Hepatocyte (in vitro differentiated cells): ENCODE measurements at regions not wholly inside any gene's neighbourhood (a gene's known extent, or its start where the extent isn't known, plus 50 kb on each side); places are given as distances from the start of the nearest gene placed in this dataset.

Source experiments
- DNase-seq: peaks from one replicate; pipeline ENCODE4 v3.0.0-alpha.2; 2016; ENCODE audit warnings: low spot score
- H2AFZ ChIP-seq: fragments of 200-600 bp; sonication (generic); 2 replicates; pipeline ENCODE4 v1.6.0; 2016; ENCODE audit warnings: antibody characterized with exemption, mild to moderate bottlenecking
- H3K27ac ChIP-seq: fragments of 200-600 bp; sonication (generic); 2 replicates; pipeline ENCODE4 v1.5.1; 2016; ENCODE audit warnings: mild to moderate bottlenecking
- H3K27me3 ChIP-seq: fragments of 200-600 bp; sonication (generic); 2 replicates; pipeline ENCODE4 v1.6.1; 2016
- H3K36me3 ChIP-seq: fragments of 200-600 bp; sonication (generic); replicated peaks from 2 replicates; pipeline ENCODE4 v1.5.1; 2016; ENCODE audit warnings: low read depth; ENCODE audit not compliant: insufficient read depth
- H3K4me1 ChIP-seq: fragments of 200-600 bp; sonication (generic); 2 replicates; pipeline ENCODE4 v1.5.1; 2016; ENCODE audit warnings: mild to moderate bottlenecking, moderate library complexity; ENCODE audit not compliant: insufficient read depth
- H3K4me2 ChIP-seq: fragments of 200-600 bp; sonication (generic); 2 replicates; pipeline ENCODE4 v1.6.0; 2016
- H3K4me3 ChIP-seq: fragments of 200-600 bp; sonication (generic); 2 replicates; pipeline ENCODE4 v1.5.1; 2016; ENCODE audit warnings: mild to moderate bottlenecking
- H3K79me2 ChIP-seq: fragments of 200-600 bp; sonication (generic); 2 replicates; pipeline ENCODE4 v1.6.0; 2017; ENCODE audit warnings: mild to moderate bottlenecking
- H3K9me2 ChIP-seq: fragments of 200-600 bp; sonication (generic); replicated peaks from 2 replicates; pipeline ENCODE4 v1.6.0; 2017; ENCODE audit warnings: mild to moderate bottlenecking; ENCODE audit not compliant: insufficient read depth
- H3K9me3 ChIP-seq: fragments of 200-600 bp; sonication (generic); 2 replicates; pipeline ENCODE4 v1.5.1; 2016; ENCODE audit warnings: low read depth, mild to moderate bottlenecking
- H4K20me1 ChIP-seq: fragments of 200-600 bp; sonication (generic); 2 replicates; pipeline ENCODE4 v1.6.0; 2016; ENCODE audit warnings: mild to moderate bottlenecking; ENCODE audit not compliant: insufficient read depth, poor library complexity, severe bottlenecking
- EZH2 ChIP-seq: fragments of 200-600 bp; sonication (generic); IDR thresholded peaks from 2 replicates; pipeline ENCODE4 v1.6.1; 2016; ENCODE audit warnings: antibody characterized with exemption, mild to moderate bottlenecking, borderline replicate concordance
- EZH2phosphoT487 ChIP-seq: fragments of 200-600 bp; sonication (generic); IDR thresholded peaks from one replicate; pipeline ENCODE4 v1.6.1; 2018; ENCODE audit warnings: antibody characterized with exemption, mild to moderate bottlenecking, low read depth, moderate library complexity; ENCODE audit not compliant: unreplicated experiment, severe bottlenecking
- WGBS: methylation state at CpG from one replicate; pipeline ENCODE4 v1.1.6; 2016; ENCODE audit warnings: low lambda C conversion rate; ENCODE audit errors: missing lambda C conversion rate; 5-methylcytosine and 5-hydroxymethylcytosine counted together
- TF ChIP-seq, protein P1 (sequence below): fragments of 200-600 bp; sonication (generic); IDR thresholded peaks from 2 replicates; pipeline ENCODE4 v1.5.1; 2016; ENCODE audit warnings: antibody characterized with exemption, mild to moderate bottlenecking; ENCODE audit not compliant: poor library complexity

DNA sequence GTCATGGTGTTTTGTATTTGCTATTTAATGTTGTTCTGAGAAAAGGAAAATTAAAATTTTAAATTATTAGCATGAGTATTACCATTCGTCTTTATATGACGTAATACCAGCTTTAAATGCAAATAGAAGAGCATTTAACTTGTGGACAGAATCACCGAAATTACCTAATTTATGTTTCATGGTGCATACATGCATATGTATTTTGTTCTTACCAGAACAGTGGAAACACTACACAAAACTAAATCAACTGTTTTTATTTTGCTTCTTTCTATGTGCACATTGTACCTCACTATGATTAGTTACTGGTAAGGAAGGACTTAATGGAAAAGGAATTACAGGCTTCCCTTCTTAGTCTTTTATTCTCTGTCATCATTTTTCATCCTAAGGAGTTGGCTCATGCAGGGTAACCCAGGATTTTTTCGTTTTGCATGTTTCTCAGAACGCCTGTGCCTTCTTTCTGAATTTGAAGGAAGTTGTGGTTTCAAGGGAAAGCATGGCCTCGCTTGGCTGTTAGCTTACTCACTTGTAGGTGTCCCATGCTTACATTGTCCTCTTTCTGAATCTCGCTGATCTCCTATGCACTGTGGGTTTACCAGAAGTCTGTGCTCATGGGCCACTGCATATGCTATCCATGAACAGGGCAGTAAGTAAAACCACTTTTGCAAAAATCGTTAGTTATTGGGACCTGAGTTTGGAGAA is 300.0 kb upstream of the PUDP start:
- H3K27me3 ChIP-seq = no peaks in the 10 kb centered on the region
- no peaks in the 10 kb centered on the region for H3K9me2 ChIP-seq
- H3K4me3 ChIP-seq = no peak overlapping the region
- DNase-seq = no peak
- WGBS = 69% methylated on average over 8 of the region's 8 CpGs
- H2AFZ ChIP-seq = no peak overlapping the region
- H3K79me2 ChIP-seq = no peaks in the 10 kb centered on the region
- H3K36me3 ChIP-seq = no peaks in the 10 kb centered on the region
- H3K4me1 ChIP-seq = no peaks in the 10 kb centered on the region
- no peaks in the 10 kb centered on the region for H4K20me1 ChIP-seq
- H3K9me3 ChIP-seq = no peaks in the 10 kb centered on the region
- TF ChIP-seq, protein P1, sequence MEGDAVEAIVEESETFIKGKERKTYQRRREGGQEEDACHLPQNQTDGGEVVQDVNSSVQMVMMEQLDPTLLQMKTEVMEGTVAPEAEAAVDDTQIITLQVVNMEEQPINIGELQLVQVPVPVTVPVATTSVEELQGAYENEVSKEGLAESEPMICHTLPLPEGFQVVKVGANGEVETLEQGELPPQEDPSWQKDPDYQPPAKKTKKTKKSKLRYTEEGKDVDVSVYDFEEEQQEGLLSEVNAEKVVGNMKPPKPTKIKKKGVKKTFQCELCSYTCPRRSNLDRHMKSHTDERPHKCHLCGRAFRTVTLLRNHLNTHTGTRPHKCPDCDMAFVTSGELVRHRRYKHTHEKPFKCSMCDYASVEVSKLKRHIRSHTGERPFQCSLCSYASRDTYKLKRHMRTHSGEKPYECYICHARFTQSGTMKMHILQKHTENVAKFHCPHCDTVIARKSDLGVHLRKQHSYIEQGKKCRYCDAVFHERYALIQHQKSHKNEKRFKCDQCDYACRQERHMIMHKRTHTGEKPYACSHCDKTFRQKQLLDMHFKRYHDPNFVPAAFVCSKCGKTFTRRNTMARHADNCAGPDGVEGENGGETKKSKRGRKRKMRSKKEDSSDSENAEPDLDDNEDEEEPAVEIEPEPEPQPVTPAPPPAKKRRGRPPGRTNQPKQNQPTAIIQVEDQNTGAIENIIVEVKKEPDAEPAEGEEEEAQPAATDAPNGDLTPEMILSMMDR = no peak
- TF ChIP-seq EZH2 (no peak), EZH2phosphoT487 (no peak)
- H3K27ac ChIP-seq = no peak overlapping the region
- no peak overlapping the region for H3K4me2 ChIP-seq

DNA sequence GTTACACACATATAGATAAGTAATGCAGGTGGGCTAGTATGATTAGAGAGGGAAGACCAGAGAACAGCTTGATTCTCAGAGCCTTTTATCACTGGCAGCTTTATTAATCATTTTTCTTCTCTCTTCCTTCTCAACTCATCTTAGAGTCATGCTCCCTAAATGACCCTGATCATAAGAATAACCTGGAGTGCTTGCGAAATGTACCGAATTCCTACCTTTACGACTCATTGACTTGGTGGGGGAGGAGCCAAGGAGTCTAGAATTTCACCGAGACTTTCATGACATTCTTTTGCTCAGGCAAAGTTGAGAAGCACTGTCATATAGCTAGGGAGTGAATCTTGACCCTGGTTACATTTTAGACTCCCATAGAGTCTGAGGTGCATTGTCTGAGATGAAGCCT is 298.9 kb upstream of the PUDP start:
- Histone ChIP-seq H3K4me1 (no peaks in the 10 kb centered on the region), H3K36me3 (no peaks in the 10 kb centered on the region), H2AFZ (no peak overlapping the region), H4K20me1 (no peaks in the 10 kb centered on the region), H3K9me3 (no peaks in the 10 kb centered on the region), H3K9me2 (no peaks in the 10 kb centered on the region), H3K79me2 (no peaks in the 10 kb centered on the region), H3K4me3 (no peak overlapping the region), H3K4me2 (no peak overlapping the region), H3K27ac (no peak overlapping the region), H3K27me3 (no peaks in the 10 kb centered on the region)
- 86% methylated on average over 4 of the region's 4 CpGs for WGBS
- DNase-seq = no peak
- TF ChIP-seq EZH2 = no peak
- TF ChIP-seq, protein P1 = no peak

DNA sequence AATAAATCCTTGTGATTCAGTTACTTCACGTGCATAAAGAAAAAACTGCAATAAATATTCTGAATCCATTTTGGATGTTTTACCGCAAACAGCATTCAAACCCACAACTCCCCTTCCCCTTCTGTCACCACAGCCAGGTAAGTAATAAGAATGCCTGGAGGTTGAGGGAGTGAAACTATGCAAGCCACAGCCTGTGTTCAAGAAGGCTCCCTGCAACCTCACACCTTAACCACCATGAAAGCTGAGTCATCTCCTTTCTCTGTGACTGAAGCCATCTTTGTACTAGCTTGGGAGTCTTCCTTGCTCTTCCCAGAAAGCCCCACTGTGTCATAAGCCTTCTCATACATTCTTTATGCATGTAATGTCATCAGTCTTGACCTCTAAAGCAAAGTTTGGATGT is 297.0 kb upstream of the PUDP start:
- H3K4me1 ChIP-seq = no peaks in the 10 kb centered on the region
- TF ChIP-seq, protein P1 = no peak
- TF ChIP-seq EZH2 (no peak), EZH2phosphoT487 (no peak)
- no peaks in the 10 kb centered on the region for H3K27me3 ChIP-seq
- H3K9me3 ChIP-seq = no peaks in the 10 kb centered on the region
- H3K4me3 ChIP-seq = no peak overlapping the region
- no peaks in the 10 kb centered on the region for H3K9me2 ChIP-seq
- 73% methylated on average over 2 of the region's 2 CpGs for WGBS
- H3K27ac ChIP-seq = no peak overlapping the region
- H3K36me3 ChIP-seq = no peaks in the 10 kb centered on the region
- no peaks in the 10 kb centered on the region for H3K79me2 ChIP-seq
- no peak for DNase-seq
- H3K4me2 ChIP-seq = no peak overlapping the region
- no peak overlapping the region for H2AFZ ChIP-seq
- H4K20me1 ChIP-seq = no peaks in the 10 kb centered on the region

DNA sequence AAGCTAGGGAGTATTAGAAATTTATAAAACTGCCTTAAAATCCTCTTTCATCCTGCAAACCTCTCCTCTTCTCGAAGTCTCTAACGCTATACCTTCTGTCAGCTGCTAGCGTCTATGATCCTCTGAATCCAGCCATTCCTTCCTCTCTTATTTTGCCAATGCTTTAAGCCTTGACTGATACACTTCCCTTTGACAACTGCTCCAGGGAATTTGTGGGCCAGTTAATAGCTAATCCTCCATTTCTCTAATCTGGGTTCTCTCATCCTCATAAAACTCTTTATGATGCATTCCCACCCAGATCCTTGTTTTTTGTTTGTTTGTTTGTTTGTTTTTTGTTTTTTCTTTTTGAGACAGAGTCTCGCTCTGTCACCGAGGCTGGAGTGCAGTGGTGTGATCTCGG is 293.6 kb upstream of the PUDP start:
- Histone ChIP-seq H3K79me2 (no peaks in the 10 kb centered on the region), H3K27ac (no peak overlapping the region), H3K27me3 (no peaks in the 10 kb centered on the region), H3K36me3 (no peaks in the 10 kb centered on the region), H3K9me3 (no peaks in the 10 kb centered on the region), H3K4me2 (no peak overlapping the region), H2AFZ (no peak overlapping the region), H3K9me2 (no peaks in the 10 kb centered on the region), H4K20me1 (no peaks in the 10 kb centered on the region), H3K4me1 (no peaks in the 10 kb centered on the region), H3K4me3 (no peak overlapping the region)
- 77% methylated on average over 6 of the region's 6 CpGs for WGBS
- TF ChIP-seq EZH2phosphoT487 = no peak
- TF ChIP-seq, protein P1 = no peak
- no peak for TF ChIP-seq EZH2
- DNase-seq = no peak
